ENCODE measurements at regions not wholly inside any gene's neighbourhood (a gene's known extent, or its start where the extent isn't known, plus 50 kb on each side); places are given as distances from the start of the nearest gene placed in this dataset.

GRCh38 chr1:55707196-55707595 is 492.0 kb upstream of the USP24 start:
- no peaks in the 10 kb centered on the region for H3K36me3 ChIP-seq
- H3K27ac ChIP-seq: no peak overlapping the region
- intact Hi-C loops (cut with DNase I): no loop called here
- TF ChIP-seq CTCF (IDR thresholded peaks at IDR 0.05) (no peak), POLR2A (IDR thresholded peaks at IDR 0.05) (no peak)
- no peak overlapping the region for H3K4me3 ChIP-seq
- DNase-seq: no peak
- H3K9me3 ChIP-seq: no peaks in the 10 kb centered on the region
- H3K27me3 ChIP-seq: no peaks in the 10 kb centered on the region
- no peaks in the 10 kb centered on the region for H3K4me1 ChIP-seq (ENCODE audit: insufficient read depth)

DNA sequence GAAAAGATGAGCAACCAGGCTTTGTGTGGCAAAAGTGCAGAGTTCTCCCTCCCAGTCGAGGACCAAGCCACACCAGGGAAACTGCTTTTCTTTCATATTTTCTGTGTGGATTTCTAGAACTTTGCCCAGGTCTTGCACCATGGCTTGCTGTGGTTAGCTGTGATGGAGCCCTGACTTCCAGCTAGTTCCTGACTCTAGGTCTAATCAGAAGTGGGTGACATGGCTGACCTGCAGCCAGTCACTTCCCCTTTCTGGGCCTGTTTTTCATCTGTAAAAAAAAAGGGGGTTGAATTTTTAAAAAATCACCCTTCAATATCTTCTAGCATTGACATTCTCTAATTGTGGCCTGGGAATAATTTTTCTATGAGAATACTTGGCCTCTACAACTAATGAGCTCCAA is 491.2 kb upstream of the USP24 start:
- DNase-seq: no peak
- Histone ChIP-seq H3K27me3 (no peaks in the 10 kb centered on the region), H3K9me3 (no peaks in the 10 kb centered on the region), H3K27ac (no peak overlapping the region), H3K4me1 (ENCODE audit: insufficient read depth) (no peaks in the 10 kb centered on the region), H3K36me3 (no peaks in the 10 kb centered on the region), H3K4me3 (no peak overlapping the region)
- 86 to 100% (median 100%) methylated on average over 1 of the region's 1 CpG for WGBS, 3 donors
- intact Hi-C loops (cut with DNase I): no loop called here
- TF ChIP-seq EP300 (IDR thresholded peaks at IDR 0.05): no peak
- no peak for TF ChIP-seq CTCF (IDR thresholded peaks at IDR 0.05)
- TF ChIP-seq POLR2A (IDR thresholded peaks at IDR 0.05): no peak

GRCh38 chr1:55703726-55704363 is 488.7 kb upstream of the USP24 start:
- H3K9me3 ChIP-seq: no peaks in the 10 kb centered on the region
- 49 to 83% (median 57%) methylated on average over 8 of the region's 8 CpGs for WGBS, 3 donors
- H3K4me1 ChIP-seq (ENCODE audit: insufficient read depth): no peaks in the 10 kb centered on the region
- H3K27me3 ChIP-seq: no peaks in the 10 kb centered on the region
- no peak overlapping the region for H3K27ac ChIP-seq
- H3K36me3 ChIP-seq: no peaks in the 10 kb centered on the region
- no peak for DNase-seq
- no peak for TF ChIP-seq EP300 (IDR thresholded peaks at IDR 0.05)
- TF ChIP-seq POLR2A (IDR thresholded peaks at IDR 0.05): no peak
- no peak for TF ChIP-seq CTCF (IDR thresholded peaks at IDR 0.05)
- intact Hi-C loops (cut with DNase I): no loop called here
- no peak overlapping the region for H3K4me3 ChIP-seq

GRCh38 chr1:55702064-55702463 is 486.9 kb upstream of the USP24 start:
- TF ChIP-seq POLR2A (IDR thresholded peaks at IDR 0.05): no peak
- no peak for TF ChIP-seq CTCF (IDR thresholded peaks at IDR 0.05)
- TF ChIP-seq EP300 (IDR thresholded peaks at IDR 0.05): no peak
- WGBS, 3 donors: 70 to 83% (median 79%) methylated on average over 1 of the region's 1 CpG
- Histone ChIP-seq H3K36me3 (no peaks in the 10 kb centered on the region), H3K4me3 (no peak overlapping the region), H3K27me3 (no peaks in the 10 kb centered on the region), H3K27ac (no peak overlapping the region), H3K4me1 (ENCODE audit: insufficient read depth) (no peaks in the 10 kb centered on the region), H3K9me3 (no peaks in the 10 kb centered on the region)
- DNase-seq: no peak
- intact Hi-C loops (cut with DNase I): no loop called here

All from ovary (tissue), 7 donors.